Dedifferentiated amniotic fluid mesenchymal stem cell (primary cell): ENCODE measurements at regions not wholly inside any gene's neighbourhood (a gene's known extent, or its start where the extent isn't known, plus 50 kb on each side); places are given as distances from the start of the nearest gene placed in this dataset.
"Not testable (repeated sequence)": the region's sequence is repeated elsewhere in the genome, so short reads cannot be mapped to it uniquely, and the experiment has no call there.

Source experiments
- DNase-seq: peaks from one replicate; pipeline ENCODE4 v3.0.0-alpha.2; 2016; ENCODE audit errors: extremely low spot score

- no peak for DNase-seq
Observed at GRCh38 chr18:6525604-6526003, 110.9 kb upstream of the L3MBTL4 start.

- no peak for DNase-seq
Observed at GRCh38 chr18:6537475-6537874, 122.8 kb upstream of the L3MBTL4 start.

DNA sequence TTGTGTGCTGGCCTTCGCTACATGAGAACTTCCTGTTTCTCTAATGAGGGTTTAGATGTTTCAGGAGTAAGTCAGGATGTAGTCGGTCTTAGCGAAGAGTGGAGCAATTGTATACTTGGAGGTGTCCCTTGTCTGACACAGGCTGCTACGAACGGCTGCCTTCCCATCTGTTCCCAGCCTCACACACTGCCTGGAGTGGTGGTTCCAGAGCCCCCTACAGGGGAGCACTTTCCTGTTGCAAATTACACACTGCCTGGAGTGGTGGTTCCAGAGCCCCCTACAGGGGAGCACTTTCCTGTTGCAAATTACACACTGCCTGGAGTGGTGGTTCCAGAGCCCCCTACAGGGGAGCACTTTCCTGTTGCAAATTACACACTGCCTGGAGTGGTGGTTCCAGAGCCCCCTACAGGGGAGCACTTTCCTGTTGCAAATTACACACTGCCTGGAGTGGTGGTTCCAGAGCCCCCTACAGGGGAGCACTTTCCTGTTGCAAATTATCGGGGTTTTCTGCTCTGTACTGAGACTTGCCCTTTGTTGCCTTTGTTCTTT lies 126.5 kb upstream of the L3MBTL4 start:
- not testable (repeated sequence) for DNase-seq

DNA sequence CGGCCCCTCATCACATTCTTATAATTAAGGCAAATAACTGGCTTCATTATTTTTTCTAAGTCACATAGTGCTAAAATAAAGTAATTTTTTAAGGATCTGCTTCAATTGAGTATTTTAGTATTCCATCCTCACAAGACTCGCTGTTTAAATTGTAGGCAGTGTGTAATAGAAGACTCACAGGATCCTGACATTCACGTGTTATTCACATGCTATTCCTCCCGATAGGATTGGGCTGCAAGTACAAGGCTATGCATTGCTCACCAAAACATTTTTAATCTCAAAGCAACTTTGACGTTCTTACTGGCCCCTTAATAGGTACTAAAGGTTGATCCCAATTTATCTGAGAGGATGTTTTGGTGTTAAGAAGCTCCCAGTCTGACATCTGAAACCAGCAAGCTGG lies 127.6 kb upstream of the L3MBTL4 start:
- no peak for DNase-seq

DNA sequence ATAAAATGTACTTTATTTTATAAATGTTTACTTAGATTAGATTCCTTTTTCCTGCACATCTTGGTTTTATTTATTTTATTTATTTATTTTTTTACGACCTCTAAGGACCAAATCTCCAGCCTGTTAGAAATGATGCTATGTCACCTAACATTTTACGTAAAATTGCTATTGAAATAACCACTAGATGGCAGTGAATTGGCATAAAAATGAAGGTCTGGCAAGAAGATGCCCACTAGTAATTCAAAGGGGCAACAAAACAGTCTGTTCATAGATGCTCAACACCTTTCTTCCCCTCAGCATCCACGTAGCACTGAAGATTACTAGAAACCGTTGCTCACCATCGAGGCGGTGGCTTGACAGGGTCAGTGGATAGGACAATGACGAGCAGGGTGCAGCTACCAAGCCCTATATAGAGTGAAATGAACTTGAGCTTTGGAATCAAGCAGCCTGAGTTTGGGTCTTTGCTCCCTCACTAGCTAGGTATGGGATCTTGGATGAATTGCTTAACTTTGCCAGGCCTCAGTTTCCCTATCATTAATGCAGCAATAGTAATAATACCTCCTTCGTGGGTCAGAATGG lies 128.7 kb upstream of the L3MBTL4 start:
- DNase-seq = peak; percentile 28

DNA sequence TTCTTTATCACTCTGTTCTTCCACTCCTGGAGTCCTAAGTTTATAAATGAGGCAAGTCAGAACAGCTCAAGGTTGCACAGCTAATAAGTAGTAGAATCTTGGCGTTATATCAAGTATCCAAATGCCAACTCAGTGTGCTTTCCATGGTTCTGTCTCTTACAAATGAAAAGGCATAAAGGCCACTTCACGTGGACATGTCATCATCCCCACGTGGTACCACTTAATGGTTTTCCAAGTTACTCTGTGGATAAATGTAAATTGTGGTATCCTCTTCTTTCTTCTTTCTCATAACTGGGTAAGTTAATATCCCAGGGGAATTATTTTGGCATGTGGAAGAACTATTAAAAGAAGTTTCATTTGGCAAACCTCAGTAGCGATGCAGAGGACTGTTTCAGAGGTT lies 131.5 kb upstream of the L3MBTL4 start:
- no peak for DNase-seq

- no peak for DNase-seq
Observed at GRCh38 chr18:6547476-6547875, 132.8 kb upstream of the L3MBTL4 start.

GRCh38 chr18:6553234-6553900 lies 138.7 kb upstream of the L3MBTL4 start:
- no peak for DNase-seq

GRCh38 chr18:6557057-6557769 lies 142.5 kb upstream of the L3MBTL4 start:
- no peak for DNase-seq

- DNase-seq = no peak
Observed at GRCh38 chr18:6557770-6558248, 143.1 kb upstream of the L3MBTL4 start.

DNA sequence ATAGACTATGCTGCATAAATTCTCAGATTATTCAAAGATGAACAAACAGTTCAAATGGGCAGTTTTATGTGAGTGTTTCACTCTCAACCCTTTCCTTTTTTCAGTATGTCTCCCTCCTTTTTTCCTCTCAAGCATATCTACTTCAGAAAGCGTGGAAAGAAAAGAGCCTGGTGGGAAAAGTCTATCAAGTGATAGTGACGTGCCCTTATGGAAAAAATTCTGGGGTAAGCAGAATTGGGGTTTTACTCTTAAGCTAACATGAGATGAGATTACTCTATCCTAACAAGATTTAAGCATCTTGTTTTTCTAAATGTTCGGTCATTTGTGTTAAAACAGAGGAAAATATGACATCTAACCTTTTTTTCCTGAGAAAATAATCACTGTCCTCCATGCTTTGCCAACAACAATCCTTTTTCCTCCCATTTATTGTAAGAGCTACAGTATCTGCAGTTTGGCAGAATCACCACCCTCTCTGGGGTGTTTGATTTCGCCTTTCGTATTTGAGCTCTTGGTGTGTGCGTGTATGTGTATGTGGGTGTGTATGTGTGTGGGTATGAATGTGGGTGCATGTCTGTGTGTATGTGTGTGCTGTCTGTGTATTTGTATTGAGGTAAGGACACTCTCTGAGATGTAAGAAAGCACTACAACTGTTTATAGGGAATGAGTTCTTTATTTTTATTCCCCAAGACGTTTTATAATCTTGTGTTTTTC lies 143.9 kb upstream of the L3MBTL4 start:
- DNase-seq = no peak

- no peak for DNase-seq
Observed at GRCh38 chr18:6559296-6559695, 144.6 kb upstream of the L3MBTL4 start.

GRCh38 chr18:6561016-6561415 lies 146.3 kb upstream of the L3MBTL4 start:
- DNase-seq = no peak

DNA sequence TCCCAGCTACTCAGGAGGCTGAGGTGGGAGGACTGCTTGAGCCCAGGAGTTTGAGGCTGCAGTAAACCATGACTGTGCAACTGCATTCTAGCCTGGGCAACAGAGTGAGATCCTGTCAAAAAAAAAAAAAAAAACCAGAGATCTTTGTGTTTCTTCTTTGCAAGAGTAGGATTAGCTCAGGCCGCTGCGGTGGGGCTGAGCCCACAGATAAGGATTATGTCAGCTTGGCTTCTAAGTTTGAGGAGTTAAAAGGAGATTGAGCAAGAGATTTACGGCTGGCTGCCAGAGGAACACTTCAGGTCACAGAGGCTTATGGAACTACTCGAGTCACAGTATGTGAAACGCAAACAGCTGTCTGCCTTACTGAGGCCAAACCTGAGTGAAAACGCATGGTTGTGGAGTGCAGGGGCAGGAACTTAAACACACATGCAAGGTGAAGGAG lies 146.7 kb upstream of the L3MBTL4 start:
- no peak for DNase-seq

- DNase-seq = no peak
Observed at GRCh38 chr18:6561862-6562291, 147.2 kb upstream of the L3MBTL4 start.

GRCh38 chr18:6563896-6564295 lies 149.2 kb upstream of the L3MBTL4 start:
- DNase-seq = no peak

DNA sequence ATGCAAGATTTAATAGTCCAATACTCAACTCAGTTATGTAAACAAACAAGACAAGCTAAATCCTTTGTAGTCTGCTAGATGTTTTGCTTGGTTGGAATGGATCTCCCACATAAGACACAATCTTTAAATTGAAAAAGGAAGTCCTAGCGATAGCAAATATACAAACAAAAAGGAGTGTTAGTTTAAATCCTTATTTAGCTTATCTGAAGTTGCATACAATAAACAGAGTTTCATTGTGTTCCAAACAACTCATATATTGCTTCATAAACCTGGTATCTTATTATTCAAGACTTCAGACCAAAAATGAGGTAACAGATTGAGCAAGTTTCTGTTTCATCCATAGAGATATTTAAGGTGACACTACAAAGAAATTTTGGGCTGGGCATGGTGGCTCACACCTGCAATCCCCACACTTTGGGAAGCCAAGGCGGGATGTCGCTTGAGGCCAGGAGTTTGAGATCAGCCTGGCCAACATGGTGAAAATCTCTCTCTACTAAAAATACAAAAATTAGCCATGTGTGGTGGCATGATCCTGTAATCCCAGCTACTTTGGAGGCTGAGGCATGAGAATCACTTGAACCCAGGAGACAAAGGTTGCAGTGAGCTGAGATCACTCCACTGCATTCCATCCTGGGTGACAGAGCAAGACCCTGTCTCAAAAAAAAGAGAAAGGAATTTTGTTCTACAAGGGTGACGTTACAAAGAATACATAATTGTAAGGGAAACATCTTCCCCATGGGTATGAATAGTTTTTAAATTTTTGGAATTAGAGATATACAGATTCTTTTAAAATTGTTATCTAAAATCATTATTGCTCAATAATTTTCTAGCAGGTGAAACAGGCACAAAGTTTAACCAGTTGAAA lies 150.5 kb upstream of the L3MBTL4 start:
- DNase-seq = no peak

DNA sequence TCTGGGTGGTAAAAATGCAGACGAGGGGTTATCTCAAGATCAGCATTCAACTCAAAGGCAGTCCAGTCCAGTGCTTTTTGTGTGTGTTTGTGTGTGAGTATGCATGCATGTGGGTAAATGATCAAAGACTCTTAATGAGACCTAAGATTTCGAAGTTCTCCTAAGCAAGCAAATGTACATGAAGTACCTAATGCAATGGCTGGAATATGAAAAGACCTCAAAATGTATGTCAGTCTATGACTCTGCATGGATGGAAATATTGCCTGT lies 151.0 kb upstream of the L3MBTL4 start:
- no peak for DNase-seq

- DNase-seq = no peak
Observed at GRCh38 chr18:6566338-6566911, 151.7 kb upstream of the L3MBTL4 start.

DNA sequence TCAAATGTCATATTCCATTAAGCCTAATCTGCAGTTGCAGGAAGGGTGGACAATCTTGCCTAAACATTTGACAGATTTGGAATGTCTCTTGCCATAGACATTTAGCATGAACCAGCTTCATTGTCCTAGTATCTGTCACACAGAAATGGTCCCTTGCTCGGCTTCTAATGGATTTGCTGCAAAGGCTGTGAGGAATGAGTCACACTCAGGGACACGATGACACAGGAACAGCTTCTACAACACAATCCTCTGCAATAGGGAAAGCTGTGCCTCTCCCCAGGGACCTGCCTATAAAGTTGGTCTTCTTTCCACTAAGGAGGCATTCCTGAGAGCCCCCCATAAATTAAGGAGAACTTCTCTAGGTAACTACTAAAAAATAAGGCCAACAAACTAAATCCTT lies 155.1 kb upstream of the L3MBTL4 start:
- no peak for DNase-seq
